GM21737 (cell line): ENCODE measurements at regions not wholly inside any gene's neighbourhood (a gene's known extent, or its start where the extent isn't known, plus 50 kb on each side); places are given as distances from the start of the nearest gene placed in this dataset.

Source experiments
- ATAC-seq: cut with Tn5 transposase; IDR thresholded peaks from one replicate; pipeline ENCODE4 v1.9.1; 2021; ENCODE audit warnings: mild to moderate bottlenecking, moderate library complexity; ENCODE audit not compliant: unreplicated experiment

- ATAC-seq = no peak
Observed at GRCh38 chr6:56378966-56379585, 131.7 kb upstream of the COL21A1 start.

- ATAC-seq = no peak
Observed at GRCh38 chr6:56378507-56378906, 131.1 kb upstream of the COL21A1 start.

- no peak for ATAC-seq
Observed at GRCh38 chr6:56377295-56377694, 129.9 kb upstream of the COL21A1 start.

GRCh38 chr6:56375806-56376205 lies 128.4 kb upstream of the COL21A1 start:
- ATAC-seq = no peak

GRCh38 chr6:56374841-56375369 lies 127.5 kb upstream of the COL21A1 start:
- no peak for ATAC-seq

- ATAC-seq = no peak
Observed at GRCh38 chr6:56372406-56372995, 125.1 kb upstream of the COL21A1 start.

- ATAC-seq = peak; percentile 92
Observed at GRCh38 chr6:56370561-56371211, 123.3 kb upstream of the COL21A1 start.

GRCh38 chr6:56370127-56370540 lies 122.8 kb upstream of the COL21A1 start:
- ATAC-seq = no peak

- no peak for ATAC-seq
Observed at GRCh38 chr6:56368491-56368890, 121.1 kb upstream of the COL21A1 start.

- no peak for ATAC-seq
Observed at GRCh38 chr6:56366141-56366852, 118.9 kb upstream of the COL21A1 start.

GRCh38 chr6:56364827-56365339 lies 117.5 kb upstream of the COL21A1 start:
- ATAC-seq = no peak

- no peak for ATAC-seq
Observed at GRCh38 chr6:56364431-56364826, 117.0 kb upstream of the COL21A1 start.

GRCh38 chr6:56363796-56364430 lies 116.5 kb upstream of the COL21A1 start:
- no peak for ATAC-seq

GRCh38 chr6:56361812-56362211 lies 114.4 kb upstream of the COL21A1 start:
- no peak for ATAC-seq

- ATAC-seq = peak; percentile 90
Observed at GRCh38 chr6:56359201-56359899, 112.0 kb upstream of the COL21A1 start.

GRCh38 chr6:56357616-56358373 lies 110.4 kb upstream of the COL21A1 start:
- no peak for ATAC-seq

- no peak for ATAC-seq
Observed at GRCh38 chr6:56356426-56356825, 109.0 kb upstream of the COL21A1 start.

- no peak for ATAC-seq
Observed at GRCh38 chr6:56353860-56354259, 106.5 kb upstream of the COL21A1 start.

GRCh38 chr6:56350628-56351260 lies 103.4 kb upstream of the COL21A1 start:
- no peak for ATAC-seq
